ENCODE measurements at regions not wholly inside any gene's neighbourhood (a gene's known extent, or its start where the extent isn't known, plus 50 kb on each side); places are given as distances from the start of the nearest gene placed in this dataset.
A peak's percentile ranks its signal among the peaks of the same experiment; 100 is the strongest.

DNA sequence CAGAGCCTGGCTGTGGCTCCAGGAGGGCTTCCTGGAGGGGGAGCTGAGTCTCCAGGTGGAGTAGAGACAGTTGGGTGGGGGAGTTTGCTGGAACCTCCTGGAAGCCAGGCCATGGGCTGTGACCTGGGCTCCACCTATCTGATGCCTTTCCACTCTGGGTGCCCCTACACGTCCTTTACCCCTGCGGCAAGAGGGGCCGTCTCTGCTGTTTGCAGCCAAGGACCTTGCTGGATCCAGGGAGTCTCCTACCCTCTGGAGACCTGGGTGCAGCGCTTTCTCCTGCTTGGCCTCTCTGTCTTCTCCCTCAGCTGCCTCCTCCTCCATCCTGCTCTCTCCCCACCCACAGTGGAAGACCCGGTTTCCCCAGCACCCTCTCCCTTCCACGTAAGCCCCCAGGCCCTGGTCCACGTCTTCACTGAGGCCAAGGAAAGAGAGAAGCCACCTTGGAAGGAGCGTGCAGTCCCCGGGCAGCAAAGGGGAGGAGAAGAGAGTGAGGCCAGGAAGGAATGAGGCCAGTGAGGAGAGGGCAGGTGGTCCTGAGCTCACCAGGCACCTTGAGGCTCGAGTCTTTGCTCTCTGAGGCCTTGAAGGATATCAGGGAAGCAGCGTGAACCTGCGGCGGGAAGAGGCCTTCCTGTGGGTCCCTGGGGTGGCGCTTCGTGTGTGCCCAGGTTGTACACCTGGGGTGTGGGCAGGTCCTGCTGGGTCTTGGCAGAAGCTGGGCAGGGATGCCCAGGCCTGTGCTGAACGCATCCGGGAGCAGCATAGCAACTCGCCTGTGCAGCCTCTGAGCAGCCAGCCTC lies 294.3 kb upstream of the RTL1 start:
- Histone ChIP-seq H3K4me3 (no peak overlapping the region), H3K4me2 (no peak overlapping the region), H4K20me1 (no peaks in the 10 kb centered on the region), H3K27ac (0 out of 2 replicates have a peak overlapping the region, but pooled peaks have one; percentile 9), H3K9me3 (peaks cover 2% of the 10 kb centered on the region; the same call in 1 of the 2 replicates), H3K9ac (no peak overlapping the region), H3K36me3 (no peaks in the 10 kb centered on the region), H3K4me1 (peaks cover 16% of the 10 kb centered on the region), H3K27me3 (no peaks in the 10 kb centered on the region)
- TF ChIP-seq Cebpa-rat (IDR thresholded peaks at IDR 0.05), result no peak

DNA sequence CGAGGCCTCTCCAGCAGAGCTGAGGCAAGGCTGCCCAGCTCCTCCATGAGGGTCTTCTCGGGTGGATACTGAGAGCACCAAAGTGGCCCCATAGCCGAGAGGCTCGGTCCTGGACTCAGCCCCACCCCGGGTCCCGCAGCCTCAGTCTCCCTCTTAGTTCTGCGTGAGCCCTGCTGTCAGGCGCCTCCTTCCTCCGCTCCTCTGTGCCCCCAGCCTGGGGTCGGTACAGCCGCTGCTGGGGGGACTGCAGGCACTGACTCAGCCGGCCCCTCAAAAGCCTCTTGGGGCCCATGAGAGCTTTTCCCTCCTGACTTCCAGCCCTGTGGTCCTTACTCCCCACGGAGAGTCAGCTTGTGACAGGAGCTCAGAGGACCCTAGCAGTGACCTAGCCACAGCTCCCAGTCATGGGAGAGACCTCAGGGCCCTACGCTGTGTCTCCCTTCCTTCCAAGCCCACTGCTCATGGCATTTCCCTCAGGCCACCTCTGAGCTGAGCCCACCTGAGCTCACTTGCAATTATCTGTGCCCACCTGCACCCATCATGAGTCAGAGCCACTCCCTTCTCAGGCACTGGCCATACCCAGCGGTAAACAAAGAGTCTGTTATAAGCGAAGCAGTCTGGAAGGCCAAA lies 295.0 kb upstream of the RTL1 start:
- Histone ChIP-seq H3K9me3 (peaks cover 10% of the 10 kb centered on the region; the same call in 1 of the 2 replicates), H3K36me3 (no peaks in the 10 kb centered on the region), H3K27ac (0 out of 2 replicates have a peak overlapping the region, but pooled peaks have one; percentile 9), H3K4me2 (no peak overlapping the region), H3K9ac (no peak overlapping the region), H4K20me1 (no peaks in the 10 kb centered on the region), H3K27me3 (no peaks in the 10 kb centered on the region), H3K4me1 (peaks cover 9% of the 10 kb centered on the region), H3K4me3 (no peak overlapping the region)
- no peak for TF ChIP-seq Cebpa-rat (IDR thresholded peaks at IDR 0.05)

DNA sequence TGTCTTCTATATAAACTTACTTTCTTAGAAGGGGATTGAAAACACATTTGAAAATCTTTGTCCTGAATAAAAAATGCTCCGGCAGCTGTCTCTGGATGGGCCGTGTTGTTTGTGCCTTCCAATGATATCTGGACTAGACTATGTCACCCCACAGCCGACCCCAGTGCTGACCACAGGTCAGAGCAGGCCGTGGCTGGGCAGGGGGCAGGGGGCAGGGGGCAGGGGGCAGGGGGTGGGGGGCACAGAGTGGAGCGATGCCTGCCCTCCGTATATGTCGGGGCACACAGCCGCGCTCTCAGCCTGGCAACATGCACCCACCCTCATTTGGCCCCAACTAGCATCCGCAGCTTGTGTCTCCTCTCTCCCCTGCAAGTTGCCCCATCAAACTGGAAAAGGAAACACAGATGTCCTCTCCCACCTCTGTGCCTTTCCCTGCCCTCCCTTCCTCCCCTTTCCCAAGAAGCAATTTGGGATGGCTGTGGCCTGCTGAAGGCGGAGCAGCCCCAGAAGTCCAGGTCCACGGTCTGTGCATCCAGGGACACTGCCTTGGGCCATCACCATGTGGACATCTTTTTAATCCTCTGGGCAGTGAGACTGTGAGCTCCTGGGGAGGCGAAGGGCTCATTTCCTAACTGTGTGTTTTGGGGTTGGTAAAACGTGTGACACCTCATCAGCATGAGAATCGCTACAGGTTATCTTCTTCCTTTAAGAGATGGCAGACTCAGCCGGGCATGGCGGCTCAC lies 295.7 kb upstream of the RTL1 start:
- Histone ChIP-seq H4K20me1 (no peaks in the 10 kb centered on the region), H3K27ac (no peak overlapping the region), H3K9me3 (peaks cover 13% of the 10 kb centered on the region; the same call in 1 of the 2 replicates), H3K9ac (no peak overlapping the region), H3K4me1 (peaks cover 2% of the 10 kb centered on the region), H3K4me3 (no peak overlapping the region), H3K4me2 (no peak overlapping the region), H3K36me3 (no peaks in the 10 kb centered on the region), H3K27me3 (no peaks in the 10 kb centered on the region)
- TF ChIP-seq Cebpa-rat (IDR thresholded peaks at IDR 0.05), result no peak

DNA sequence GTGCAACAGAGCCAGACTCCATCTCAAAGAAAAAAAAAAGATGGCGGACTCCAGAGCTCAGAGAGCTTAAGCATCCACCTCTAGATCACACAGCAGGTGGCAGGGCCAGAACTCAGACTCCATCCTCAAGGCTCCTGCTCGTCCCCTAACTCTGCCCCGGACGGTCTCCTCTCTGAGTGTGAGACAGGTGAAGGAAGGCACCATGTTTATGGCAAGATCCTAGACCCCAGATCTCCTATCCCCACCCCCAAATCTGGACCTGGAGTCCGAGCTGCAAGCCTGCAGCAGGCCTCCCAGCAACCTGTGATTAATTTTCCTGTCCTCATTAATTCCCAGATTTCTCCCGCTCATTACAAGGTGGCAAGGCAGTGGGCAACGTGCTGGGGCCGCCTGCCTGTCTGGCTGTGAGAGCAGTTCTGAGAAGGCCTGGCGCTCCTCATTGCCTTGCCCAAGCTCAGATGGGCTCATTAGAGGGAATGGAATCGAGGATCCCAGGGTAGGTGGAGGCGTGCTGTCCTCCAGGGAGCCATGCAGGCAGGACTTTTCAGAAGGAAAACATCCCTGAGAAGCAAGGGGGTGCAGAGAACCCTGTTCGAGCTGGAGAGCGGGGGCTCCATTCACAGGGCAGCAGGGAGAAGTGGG lies 296.6 kb upstream of the RTL1 start:
- H3K36me3 ChIP-seq, result no peaks in the 10 kb centered on the region
- H3K4me2 ChIP-seq, result no peak overlapping the region
- no peaks in the 10 kb centered on the region for H4K20me1 ChIP-seq
- H3K9me3 ChIP-seq, result peaks cover 18% of the 10 kb centered on the region; the same call in 1 of the 2 replicates
- H3K4me3 ChIP-seq, result no peak overlapping the region
- TF ChIP-seq Cebpa-rat (IDR thresholded peaks at IDR 0.05), result no peak
- no peak overlapping the region for H3K9ac ChIP-seq
- no peak overlapping the region for H3K27ac ChIP-seq
- H3K27me3 ChIP-seq, result no peaks in the 10 kb centered on the region
- no peaks in the 10 kb centered on the region for H3K4me1 ChIP-seq

DNA sequence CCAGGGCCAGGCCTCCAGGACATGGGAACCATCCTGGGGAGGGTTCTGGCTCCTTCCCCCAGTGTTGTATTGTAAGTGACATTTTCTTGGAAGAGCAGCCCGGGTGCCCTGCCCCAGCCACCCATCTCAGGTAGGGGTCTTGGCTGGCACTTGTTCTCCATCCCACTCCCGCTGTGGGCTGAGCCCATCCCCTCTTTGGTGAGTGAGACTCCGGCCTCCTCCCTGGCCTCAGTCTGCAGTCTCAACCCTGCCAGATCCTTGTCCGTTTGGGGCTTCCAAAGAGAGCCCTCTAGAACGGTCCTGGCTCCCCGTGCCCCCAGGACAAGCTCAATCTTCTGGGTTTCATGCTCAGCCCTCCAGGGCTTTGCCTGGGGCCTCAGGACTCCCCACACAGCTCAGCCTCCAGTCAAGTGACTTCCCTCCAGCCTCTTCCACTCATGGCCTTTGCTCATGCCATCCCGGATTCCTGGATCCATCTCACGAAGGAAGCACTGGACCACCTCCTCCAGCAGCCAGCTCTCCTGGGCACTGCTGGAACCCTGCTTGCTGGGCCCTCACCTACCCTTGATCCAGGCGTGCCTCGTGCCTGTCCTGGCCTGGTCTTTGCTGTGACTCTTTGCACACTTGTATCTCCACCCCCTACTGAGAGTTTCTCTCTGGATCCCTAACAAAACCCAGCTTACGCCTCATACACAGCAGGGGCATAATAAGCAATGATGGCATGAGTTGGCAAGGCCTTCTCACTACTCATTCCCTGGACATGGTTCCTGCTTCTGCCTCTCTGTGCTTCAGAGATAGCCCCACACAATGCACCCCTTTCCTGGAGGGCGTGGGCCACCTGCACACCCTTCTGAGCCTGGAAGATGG lies 297.4 kb upstream of the RTL1 start:
- TF ChIP-seq Cebpa-rat (IDR thresholded peaks at IDR 0.05), result no peak
- Histone ChIP-seq H3K4me2 (no peak overlapping the region), H4K20me1 (no peaks in the 10 kb centered on the region), H3K4me1 (no peaks in the 10 kb centered on the region), H3K27me3 (no peaks in the 10 kb centered on the region), H3K9me3 (peaks cover 24% of the 10 kb centered on the region), H3K36me3 (no peaks in the 10 kb centered on the region), H3K27ac (no peak overlapping the region), H3K4me3 (no peak overlapping the region), H3K9ac (no peak overlapping the region)

DNA sequence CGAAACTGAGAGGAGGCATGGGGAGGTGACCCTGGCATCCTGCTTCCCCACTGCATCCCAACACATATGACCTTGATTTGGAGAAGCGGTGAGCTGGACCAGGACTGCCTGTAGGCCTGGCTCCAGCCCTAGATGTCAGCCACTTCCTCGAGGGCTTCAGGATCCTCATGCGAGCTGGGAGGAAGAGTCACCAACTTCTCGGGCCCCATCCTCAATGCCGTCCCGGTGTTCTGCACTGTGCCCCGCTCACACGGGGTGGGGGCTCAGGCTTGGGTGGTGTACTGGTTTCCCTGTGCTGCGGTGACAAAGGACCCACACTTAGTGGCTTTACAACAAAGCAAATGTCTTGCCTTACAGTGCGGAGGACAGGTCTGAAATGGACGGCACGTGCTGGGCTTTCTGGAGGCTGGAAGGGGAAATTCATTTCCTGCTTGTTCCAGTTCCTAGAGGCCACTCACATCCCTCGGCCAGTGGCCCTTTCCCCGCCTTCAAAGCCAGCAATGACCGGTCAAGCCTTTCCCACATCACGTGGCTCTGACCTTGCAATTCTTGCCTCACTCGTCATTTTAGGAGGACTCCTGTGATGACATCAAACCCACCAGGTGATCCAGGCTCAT lies 298.1 kb upstream of the RTL1 start:
- H4K20me1 ChIP-seq, result no peaks in the 10 kb centered on the region
- TF ChIP-seq Cebpa-rat (IDR thresholded peaks at IDR 0.05), result no peak
- no peak overlapping the region for H3K9ac ChIP-seq
- H3K9me3 ChIP-seq, result peaks cover 31% of the 10 kb centered on the region
- H3K4me1 ChIP-seq, result no peaks in the 10 kb centered on the region
- no peak overlapping the region for H3K4me3 ChIP-seq
- H3K36me3 ChIP-seq, result no peaks in the 10 kb centered on the region
- no peak overlapping the region for H3K27ac ChIP-seq
- H3K27me3 ChIP-seq, result no peaks in the 10 kb centered on the region
- H3K4me2 ChIP-seq, result no peak overlapping the region

DNA sequence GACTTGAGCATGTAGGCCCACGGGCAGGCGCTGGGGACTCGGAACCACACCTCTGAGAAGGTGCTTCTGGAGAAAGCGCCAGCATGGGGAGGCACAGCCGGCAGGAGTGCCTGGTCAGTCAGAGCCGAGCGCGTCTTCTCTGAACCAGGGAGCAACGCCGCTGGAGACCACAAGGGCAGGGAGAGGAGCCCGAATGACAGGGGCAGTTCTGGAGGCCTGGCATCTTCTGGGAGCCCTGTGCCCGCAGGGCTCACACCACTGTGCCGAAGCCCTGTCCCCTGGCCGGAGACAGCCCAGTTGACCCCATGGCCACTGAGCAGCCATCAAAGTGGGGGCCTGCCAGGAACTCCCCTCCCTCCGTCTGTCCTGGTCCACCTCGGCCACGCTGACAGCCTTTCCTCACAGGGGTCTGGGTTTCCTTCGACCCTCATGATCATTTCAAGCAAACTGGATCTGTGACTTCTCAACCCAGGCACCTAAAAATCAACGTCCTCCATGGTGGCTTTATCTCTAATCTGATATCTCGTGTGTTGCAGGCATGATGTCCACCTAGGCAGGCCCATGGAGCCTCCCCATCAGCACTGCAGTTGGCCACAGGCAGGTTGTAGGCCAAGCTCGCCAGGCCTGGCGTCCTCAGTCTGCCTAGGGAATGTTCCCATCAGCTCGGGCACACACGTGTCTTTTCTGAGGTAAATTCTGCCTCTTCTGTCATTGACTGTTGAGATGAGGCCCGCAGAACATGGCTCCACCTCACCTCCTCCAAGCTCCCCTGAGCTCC lies 299.3 kb upstream of the RTL1 start:
- Histone ChIP-seq H3K27ac (no peak overlapping the region), H3K9ac (no peak overlapping the region), H3K27me3 (no peaks in the 10 kb centered on the region), H3K4me3 (no peak overlapping the region), H4K20me1 (no peaks in the 10 kb centered on the region), H3K4me1 (no peaks in the 10 kb centered on the region), H3K36me3 (no peaks in the 10 kb centered on the region), H3K9me3 (peaks cover 36% of the 10 kb centered on the region), H3K4me2 (no peak overlapping the region)
- no peak for TF ChIP-seq Cebpa-rat (IDR thresholded peaks at IDR 0.05)

DNA sequence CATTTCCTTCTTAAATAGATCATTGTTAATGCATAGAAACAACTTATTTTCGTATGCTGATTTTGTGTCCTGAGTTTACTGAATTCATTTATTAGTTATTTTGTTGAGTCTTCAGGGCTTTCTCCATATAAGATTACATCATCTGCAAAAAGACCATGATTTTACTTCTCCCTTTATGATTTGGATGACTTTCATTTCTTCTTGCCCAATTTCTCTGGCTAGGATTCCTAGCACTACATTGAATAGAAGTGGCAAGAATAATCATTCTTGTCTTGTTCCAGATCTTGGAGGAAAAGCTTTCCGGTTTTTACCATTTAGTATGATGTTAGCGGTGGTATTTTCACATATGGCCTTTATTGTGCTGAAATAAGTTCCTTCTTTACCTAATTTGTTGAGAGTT lies 303.0 kb upstream of the RTL1 start:
- Histone ChIP-seq H3K4me2 (no peak overlapping the region), H4K20me1 (no peaks in the 10 kb centered on the region), H3K27ac (no peak overlapping the region), H3K4me3 (no peak overlapping the region), H3K9me3 (peaks cover 65% of the 10 kb centered on the region), H3K36me3 (no peaks in the 10 kb centered on the region), H3K4me1 (no peaks in the 10 kb centered on the region), H3K27me3 (no peaks in the 10 kb centered on the region), H3K9ac (no peak overlapping the region)
- no peak for TF ChIP-seq Cebpa-rat (IDR thresholded peaks at IDR 0.05)
